ENCODE measurements at regions not wholly inside any gene's neighbourhood (a gene's known extent, or its start where the extent isn't known, plus 50 kb on each side); places are given as distances from the start of the nearest gene placed in this dataset.

DNA sequence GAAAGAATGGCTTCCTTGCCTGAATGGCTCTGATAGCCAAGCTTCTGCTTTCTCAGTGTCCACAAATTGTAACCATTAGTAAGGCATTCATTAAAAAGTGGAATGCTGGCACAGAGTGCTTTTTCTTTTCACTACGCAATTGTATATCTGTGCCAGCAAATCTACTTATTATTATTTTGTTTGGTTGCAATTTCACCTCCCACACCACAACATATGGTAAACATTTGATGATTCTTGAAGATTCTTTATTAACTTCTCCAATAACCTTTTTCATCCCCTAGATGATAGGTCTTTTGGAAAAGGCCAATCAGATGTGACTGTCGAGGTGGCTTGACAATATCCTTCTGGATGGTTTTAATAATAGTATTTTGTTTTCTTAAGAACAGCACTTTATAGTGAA is 234.1 kb downstream of the TMEM38B start:
- DNase-seq = no peak

- DNase-seq = no peak
Observed at GRCh38 chr9:105930011-105930627, 235.8 kb downstream of the TMEM38B start.

DNA sequence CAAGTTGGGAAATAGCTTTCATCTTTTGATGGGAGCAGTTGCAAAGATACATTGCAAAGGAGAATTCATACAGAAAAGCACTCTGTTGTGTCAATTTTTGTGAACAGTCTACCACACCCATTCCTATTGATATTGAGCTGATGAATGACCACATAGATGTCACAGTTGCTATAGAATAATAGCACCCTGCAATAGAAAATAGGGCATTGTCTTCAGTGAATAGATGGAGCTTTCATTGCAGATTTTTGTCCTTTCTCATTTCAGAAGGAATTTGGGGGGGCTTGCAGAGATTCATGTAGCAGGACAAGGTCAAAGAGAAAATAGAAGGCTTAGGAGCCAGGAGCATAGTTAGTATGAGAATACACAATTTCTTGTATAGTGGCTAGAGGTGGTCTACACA is 237.9 kb downstream of the TMEM38B start:
- no peak for DNase-seq

DNA sequence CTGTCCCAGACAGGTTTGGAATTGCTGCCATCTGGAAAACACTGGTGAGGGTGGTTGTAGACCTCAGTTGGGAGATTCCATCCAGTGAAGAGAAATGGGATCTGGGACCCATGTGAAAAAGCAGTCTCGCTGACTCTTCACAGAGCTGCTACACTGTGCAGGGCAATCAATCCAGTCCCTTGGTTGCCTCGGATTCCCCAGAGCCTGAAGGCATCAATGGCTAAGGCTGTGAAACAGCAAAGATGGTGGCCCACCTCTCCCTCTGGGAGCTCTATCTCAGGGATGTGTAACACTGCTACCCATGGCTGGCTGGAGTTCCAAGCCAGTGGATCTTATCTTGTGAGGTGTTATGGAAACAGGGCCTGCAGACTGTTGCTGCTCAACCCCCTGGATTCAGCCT is 256.1 kb downstream of the TMEM38B start:
- no peak for DNase-seq

DNA sequence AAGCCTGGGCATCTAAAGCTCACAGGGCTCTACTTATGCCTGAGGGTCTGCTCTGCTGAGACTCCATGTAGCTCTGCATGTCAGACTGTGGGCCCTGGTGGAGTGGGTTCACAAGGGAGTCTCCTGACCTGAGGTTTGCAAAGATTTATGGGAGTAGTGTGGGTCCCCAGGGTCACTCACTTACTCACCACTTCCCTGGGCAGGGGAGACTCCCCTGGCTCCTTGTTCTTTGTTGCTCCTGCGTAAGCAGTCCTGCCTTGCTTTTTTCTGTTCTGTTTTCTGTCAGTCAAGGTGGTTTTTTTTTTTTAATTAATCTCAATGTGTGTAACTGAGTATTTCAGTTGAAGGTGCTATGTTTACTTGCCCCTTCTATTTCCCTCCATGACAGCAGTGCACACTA is 256.6 kb downstream of the TMEM38B start:
- no peak for DNase-seq

- no peak for DNase-seq
Observed at GRCh38 chr9:105954517-105954916, 260.2 kb downstream of the TMEM38B start.

DNA sequence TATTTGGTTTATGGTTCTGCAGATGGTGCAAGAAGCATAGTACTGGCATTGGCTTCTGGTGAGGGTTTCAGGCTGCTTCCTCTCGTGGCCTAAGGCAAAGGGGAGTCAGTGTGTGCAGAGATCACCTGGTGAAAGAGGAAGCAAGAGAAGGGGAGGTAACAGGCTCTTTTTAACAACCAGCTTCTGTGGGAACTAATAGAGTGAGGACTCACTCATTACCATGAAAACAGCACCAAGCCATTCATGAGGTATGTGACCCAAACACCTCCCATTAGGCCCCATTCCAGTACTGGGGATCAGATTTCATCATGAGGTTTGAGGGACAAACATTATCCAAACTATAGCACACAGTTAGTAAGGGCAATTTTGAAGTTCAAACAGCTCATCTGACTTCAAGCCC is 263.5 kb downstream of the TMEM38B start:
- no peak for DNase-seq

- DNase-seq = no peak
Observed at GRCh38 chr9:105958587-105958986, 264.2 kb downstream of the TMEM38B start.

- DNase-seq = no peak
Observed at GRCh38 chr9:105959531-105959930, 265.2 kb downstream of the TMEM38B start.

DNA sequence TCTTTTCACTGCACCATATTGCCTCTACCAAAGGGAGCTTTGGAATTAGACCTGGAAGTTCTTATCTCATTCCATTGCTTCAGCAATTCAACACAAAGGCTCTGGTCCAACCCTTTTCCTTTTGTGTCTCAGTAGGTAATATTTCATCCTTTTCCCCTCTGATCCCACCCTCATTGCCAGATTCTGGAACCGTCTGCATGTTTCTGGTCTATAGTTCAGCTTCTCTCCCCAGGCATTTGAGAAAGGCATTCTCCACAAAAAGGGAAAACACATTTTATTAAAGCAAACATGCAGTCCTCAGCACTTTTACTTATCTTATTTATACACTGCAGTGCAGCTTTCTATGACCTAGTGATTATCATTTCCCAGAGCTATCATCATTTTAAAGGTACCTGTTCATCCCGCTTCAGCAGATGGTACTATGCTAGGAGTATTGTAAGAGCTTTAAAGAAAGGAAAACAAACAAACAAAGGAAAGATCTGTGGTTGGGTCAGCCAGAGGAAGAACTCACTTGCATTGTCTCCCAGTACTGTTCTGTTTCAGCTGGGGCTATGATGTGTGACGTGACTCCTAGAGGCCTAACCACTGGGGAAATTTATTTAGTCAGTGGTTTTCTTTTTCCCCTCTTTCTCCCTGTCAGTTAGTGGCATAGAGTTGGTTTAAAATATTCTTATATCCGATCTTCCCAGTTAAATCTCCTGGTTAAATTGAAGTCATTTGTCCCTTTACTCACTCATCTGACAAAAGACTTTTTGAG is 269.2 kb downstream of the TMEM38B start:
- DNase-seq = no peak

DNA sequence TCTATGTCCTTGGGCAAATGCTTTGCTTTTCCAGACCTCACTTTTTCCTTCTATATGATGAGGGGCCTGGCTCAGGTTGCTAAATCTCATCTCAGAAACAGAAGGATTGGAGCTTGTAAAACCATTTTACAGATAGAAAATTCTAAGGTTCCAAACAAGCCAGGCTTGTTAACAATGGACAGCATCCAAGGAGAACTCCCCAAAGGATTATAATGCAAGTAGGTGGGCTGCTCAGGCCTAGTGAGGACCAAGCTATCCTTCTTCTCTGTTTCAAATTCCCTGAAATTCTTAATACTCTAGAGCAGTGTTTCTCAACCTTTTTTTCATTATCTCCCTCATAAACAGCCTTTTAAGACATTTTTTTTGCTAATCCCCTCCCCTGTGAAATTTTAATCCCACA is 269.8 kb downstream of the TMEM38B start:
- DNase-seq = no peak

DNA sequence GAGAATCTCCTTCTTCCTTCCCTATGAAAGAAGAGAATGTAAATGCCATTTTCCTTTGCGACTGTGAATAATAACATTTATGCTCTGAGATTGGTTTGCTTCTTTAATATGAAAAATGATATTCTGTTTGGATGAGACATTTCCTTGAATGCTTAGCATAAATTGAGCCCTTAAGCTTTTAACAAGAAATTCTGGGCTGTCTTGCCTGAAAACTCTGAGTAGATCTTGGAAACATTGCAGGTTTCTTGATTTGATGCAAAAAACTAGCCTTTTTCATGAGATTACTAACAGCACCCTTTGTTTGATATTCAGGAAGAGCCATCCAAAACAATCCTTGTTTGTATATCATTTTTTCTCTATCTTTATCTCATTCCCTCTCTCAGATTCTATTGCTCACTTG is 272.5 kb downstream of the TMEM38B start:
- DNase-seq = no peak

GRCh38 chr9:105967248-105967647 is 272.9 kb downstream of the TMEM38B start:
- DNase-seq = no peak

- DNase-seq = no peak
Observed at GRCh38 chr9:105967797-105968196, 273.5 kb downstream of the TMEM38B start.

DNA sequence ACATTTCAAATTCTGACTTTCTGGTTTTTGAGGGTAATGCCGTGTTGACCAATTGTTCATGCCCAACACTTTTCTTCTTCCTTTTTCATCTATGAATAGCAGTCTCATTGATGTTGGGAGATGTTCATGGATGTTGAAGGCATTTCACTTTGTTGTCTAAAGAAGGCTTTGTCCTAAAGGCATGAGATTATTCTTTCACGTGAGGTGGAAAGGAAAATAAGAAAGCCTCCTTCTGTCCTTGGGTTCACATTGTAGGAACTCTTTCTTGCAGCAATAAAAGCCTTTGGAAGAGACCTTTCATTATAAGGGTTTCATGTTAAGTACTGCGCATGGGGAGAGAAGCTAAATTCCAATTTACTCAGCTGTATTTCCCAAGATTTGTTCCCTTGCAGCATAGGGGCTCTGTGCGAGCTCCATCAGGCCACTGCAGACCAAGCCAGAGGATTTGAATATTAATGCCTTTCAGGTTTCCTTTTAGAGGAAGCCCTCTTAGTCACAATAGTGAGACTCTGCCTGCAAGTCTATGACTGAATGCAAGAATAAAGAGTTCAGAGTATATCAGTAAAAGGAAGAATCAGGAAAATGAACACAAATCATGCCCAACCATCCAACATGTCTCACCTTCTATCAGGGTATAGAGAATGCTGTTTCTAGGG is 274.6 kb downstream of the TMEM38B start:
- DNase-seq = no peak

GRCh38 chr9:105969636-105970035 is 275.3 kb downstream of the TMEM38B start:
- DNase-seq = no peak

GRCh38 chr9:105971986-105972385 is 277.6 kb downstream of the TMEM38B start:
- DNase-seq = no peak

DNA sequence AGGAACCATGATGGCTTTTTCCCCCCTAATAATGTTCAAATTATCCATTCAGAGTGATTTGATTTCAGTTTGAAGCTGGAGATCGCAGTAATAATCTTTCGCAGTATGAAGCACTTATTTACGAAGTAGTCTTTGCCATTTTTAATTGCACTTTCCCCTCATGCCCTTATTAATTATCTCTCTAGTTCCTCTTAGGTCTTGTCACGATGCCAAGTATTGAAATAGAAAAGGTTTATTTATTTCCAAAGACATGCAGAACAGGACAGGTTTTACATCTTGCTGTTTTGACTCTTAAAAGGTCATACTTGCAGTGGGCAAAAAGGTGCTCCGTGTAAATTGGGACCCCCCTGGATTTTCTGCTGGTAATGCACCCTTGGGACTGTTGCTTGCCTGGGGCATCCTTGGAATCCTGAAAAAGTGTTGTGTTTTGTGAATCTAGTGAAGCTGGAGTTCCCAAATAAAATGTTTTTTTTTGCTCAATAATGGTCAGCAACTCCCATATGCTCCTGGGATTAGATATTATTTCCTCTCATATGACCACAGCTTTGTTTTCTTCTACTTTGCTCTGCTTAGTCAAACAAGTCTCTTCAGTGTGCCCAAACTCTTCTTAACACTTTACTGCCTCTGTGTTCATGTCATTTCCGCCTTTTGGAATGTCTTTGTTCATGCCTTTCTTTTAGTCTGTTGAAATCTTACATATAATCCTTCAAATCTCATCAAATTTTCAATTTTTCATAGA is 278.3 kb downstream of the TMEM38B start:
- DNase-seq = no peak

DNA sequence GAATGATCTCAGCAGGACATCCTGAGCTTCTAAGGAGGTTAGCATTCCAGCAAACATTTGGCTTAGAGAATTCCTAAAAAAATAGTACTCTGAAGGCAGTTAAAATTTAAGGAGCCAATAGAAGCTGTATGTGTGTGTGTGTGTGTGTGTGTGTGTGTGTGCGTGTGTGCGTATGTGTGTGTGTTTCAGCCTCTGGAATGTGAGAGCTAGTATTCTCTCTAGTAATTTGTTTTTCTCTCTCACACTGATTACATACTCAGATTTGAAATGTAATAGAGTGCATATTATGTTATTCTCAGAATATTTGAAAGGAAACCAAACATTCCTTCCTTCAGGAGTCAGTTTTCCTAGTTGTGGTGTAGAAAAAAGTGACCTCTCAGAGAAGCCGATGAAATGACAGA is 279.6 kb downstream of the TMEM38B start:
- no peak for DNase-seq

DNA sequence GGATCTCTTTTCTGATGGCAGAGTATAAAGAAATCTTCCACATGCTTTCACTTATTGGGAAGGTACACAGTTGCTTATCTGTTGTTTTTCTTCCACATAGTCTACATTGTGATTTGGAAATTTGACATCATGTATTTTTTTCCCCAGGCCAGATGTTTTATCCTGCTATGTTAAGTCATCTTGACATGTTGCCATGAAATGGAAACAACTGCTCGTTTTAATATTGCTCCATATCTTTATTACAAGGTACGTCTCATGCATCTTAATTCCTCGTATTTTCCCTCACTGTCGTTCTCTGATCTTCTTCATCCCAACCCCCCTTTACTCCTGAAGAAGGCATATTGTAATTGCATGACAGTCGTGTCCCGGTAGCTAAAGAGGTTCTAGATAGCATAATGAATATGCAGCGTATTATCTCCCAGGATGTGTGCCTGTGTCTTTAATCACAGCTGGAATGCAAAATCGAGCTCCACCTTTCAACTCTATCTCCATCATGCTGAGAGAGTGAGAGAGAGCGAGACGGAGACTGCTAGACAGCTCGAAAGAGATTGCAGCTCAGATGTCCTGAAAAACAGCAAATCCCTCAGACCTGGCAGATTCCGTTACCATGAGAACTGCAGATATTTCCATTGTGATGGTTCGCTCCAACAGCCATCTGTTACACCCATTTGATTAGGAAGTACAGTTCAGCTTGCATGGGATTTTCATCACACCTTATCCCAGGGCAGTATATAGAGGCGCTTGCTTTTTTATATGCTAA is 281.7 kb downstream of the TMEM38B start:
- DNase-seq = no peak

DNA sequence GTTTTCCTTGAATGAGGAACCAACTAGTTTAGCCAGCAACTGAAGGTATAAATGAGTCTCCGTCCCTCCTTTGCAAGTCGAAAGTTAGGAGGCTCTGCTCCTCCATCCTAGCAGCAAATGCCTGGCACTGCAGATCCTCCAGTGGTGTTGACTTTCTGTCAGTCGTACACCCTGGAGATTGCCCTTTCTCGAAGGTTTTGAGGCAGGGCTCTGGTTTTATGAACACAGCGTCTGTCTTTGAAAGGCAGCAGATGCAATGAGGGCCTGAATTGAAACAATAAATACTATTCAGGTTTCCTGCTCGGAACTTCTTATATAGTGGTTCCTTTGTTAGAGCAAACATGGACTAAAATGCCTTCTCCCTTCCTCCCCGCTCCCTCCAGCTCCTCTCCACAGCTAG is 284.0 kb downstream of the TMEM38B start:
- no peak for DNase-seq

DNA sequence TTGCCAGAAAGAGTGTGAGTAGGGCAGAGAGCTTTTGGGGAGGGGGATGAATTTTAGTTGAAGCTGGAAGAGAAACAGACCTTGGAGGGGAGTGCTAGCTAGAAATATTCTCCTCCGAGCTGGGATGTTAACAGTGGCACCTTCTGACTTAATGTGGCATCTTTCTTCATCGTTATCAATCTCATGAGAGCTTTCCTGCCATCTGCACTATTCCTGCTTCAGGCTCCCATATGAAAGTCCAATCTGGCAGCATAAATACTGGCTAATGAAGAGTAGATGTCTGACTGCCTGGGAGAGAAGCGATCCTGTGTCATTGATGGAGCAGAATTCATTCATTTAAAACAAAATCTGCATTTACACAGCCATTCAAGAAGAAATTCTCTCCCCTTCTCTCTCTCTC is 284.5 kb downstream of the TMEM38B start:
- no peak for DNase-seq

GRCh38 chr9:105979290-105979689 is 284.9 kb downstream of the TMEM38B start:
- DNase-seq = no peak
